SH-SY5Y (cell line): ENCODE measurements at regions not wholly inside any gene's neighbourhood (a gene's known extent, or its start where the extent isn't known, plus 50 kb on each side); places are given as distances from the start of the nearest gene placed in this dataset.

ENCODE experiments used
- GATA2 ChIP-seq: IDR thresholded peaks from 2 replicates; pipeline ENCODE4 v1.6.1; 2011; ENCODE audit warnings: mild to moderate bottlenecking, low read depth, low read length
- GATA3 ChIP-seq: IDR thresholded peaks from 2 replicates; pipeline ENCODE4 v1.6.1; 2011; ENCODE audit warnings: low read depth, mild to moderate bottlenecking, low read length, moderate library complexity

DNA sequence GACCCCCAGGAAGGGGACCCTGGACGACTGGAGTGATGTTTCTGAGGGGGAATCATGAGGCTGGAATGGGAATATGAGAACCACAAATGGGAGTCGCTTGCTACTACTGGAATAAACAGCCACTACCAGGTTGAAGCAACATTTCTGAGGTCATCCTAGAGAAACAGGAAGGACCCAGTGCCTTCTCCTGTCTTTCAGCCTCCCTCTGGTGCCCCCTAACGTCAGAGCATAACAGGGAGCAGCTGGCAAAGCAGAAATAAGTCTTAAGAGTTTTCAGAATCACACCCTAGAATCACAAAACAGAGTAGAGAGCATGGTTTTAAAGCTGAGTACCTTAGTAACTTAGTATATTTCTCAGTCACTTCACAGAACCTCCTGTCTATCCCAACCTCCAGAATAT lies 347.8 kb upstream of the PITX2 start:
- TF ChIP-seq GATA2 (no peak), GATA3 (no peak)
